ENCODE measurements at regions not wholly inside any gene's neighbourhood (a gene's known extent, or its start where the extent isn't known, plus 50 kb on each side); places are given as distances from the start of the nearest gene placed in this dataset.

- no peak overlapping the region for H3K27ac Mint-ChIP-seq
- no peak overlapping the region for H2AFZ ChIP-seq (ENCODE audit: low read length)
- H3K4me1 ChIP-seq (ENCODE audit: insufficient read depth, low read length): no peaks in the 10 kb centered on the region
- no peaks in the 10 kb centered on the region for H3K36me3 Mint-ChIP-seq (ENCODE audit: insufficient read depth in 1 of 3, low read depth in 3 of 3)
- no peak for TF ChIP-seq CTCF (conservative IDR thresholded peaks at IDR 0.05)
- no peaks in the 10 kb centered on the region for H3K79me1 ChIP-seq (ENCODE audit: insufficient read depth, low read depth, low read length, poor library complexity, severe bottlenecking)
- no peak overlapping the region for H3K9ac ChIP-seq (ENCODE audit: extremely low read depth, insufficient read length, low read length)
- H3K14ac ChIP-seq (ENCODE audit: insufficient read depth, low read length): no peak overlapping the region
- H2BK15ac ChIP-seq (ENCODE audit: low read depth, low read length): no peak overlapping the region
- no peak overlapping the region for H2BK20ac ChIP-seq (ENCODE audit: low read depth, low read length, poor library complexity, severe bottlenecking)
- no peak overlapping the region for H2AK5ac ChIP-seq (ENCODE audit: insufficient read length, low read length)
- no peak overlapping the region for H2BK12ac ChIP-seq (ENCODE audit: insufficient read length, low read depth, low read length)
- no peak overlapping the region for H3K23ac ChIP-seq (ENCODE audit: insufficient read length, low read depth, low read length)
- no peak overlapping the region for H3K27ac ChIP-seq (ENCODE audit: insufficient read length, low read depth, low read length)
- H3K4me1 Mint-ChIP-seq: no peaks in the 10 kb centered on the region; a peak in 1 of 4 replicates
- no peaks in the 10 kb centered on the region for H3K9me3 Mint-ChIP-seq
- H4K8ac ChIP-seq (replicated peaks; ENCODE audit: insufficient read length, low read depth, low read length): no peak overlapping the region
- H4K91ac ChIP-seq (ENCODE audit: insufficient read length, low read depth, low read length): no peak overlapping the region
- H3T11ph ChIP-seq (ENCODE audit: low read length): no peak overlapping the region
- H3K23me2 ChIP-seq (ENCODE audit: insufficient read length, low read depth, low read length, poor library complexity, severe bottlenecking): no peaks in the 10 kb centered on the region
- H3K9me3 ChIP-seq (ENCODE audit: control insufficient read depth, low read depth, low read length): no peaks in the 10 kb centered on the region
- H3K4ac ChIP-seq (ENCODE audit: low read depth, low read length): no peak overlapping the region
- no peak overlapping the region for H2BK5ac ChIP-seq (ENCODE audit: insufficient read length, low read length)
- H3K27me3 ChIP-seq (ENCODE audit: insufficient read depth, low read length): no peaks in the 10 kb centered on the region
- H3K56ac ChIP-seq (ENCODE audit: insufficient read length, low read depth, low read length): no peak overlapping the region
- no peak for DNase-seq
- no peak overlapping the region for H4K5ac ChIP-seq (ENCODE audit: insufficient read length, low read depth, low read length)
- no CpG with 5 or more reads among the region's 1 CpG for WGBS (ENCODE audit: extremely low coverage, insufficient read length, low lambda C conversion rate)
- H3K79me2 ChIP-seq (ENCODE audit: insufficient read depth, low read length): no peaks in the 10 kb centered on the region
- H3K4me2 ChIP-seq (ENCODE audit: insufficient read depth, insufficient read length, low read length): no peak overlapping the region
- no peaks in the 10 kb centered on the region for H4K20me1 ChIP-seq (ENCODE audit: control insufficient read depth, insufficient read depth, insufficient read length)
- no peaks in the 10 kb centered on the region for H3K27me3 Mint-ChIP-seq (ENCODE audit: low read depth)
- no peak overlapping the region for H3K18ac ChIP-seq (ENCODE audit: insufficient read length, low read depth, low read length)
- H3K4me3 Mint-ChIP-seq: no peak overlapping the region
- no peak overlapping the region for H2BK120ac ChIP-seq (ENCODE audit: low read depth, low read length, poor library complexity, severe bottlenecking)
Observed at GRCh38 chr2:155298001-155298400, 599.5 kb downstream of the KCNJ3 start.

Measured in H9 (cell line).